SW 1271 (cell line): ENCODE measurements at regions not wholly inside any gene's neighbourhood (a gene's known extent, or its start where the extent isn't known, plus 50 kb on each side); places are given as distances from the start of the nearest gene placed in this dataset.
"Not testable (repeated sequence)": the region's sequence is repeated elsewhere in the genome, so short reads cannot be mapped to it uniquely, and the experiment has no call there.

ENCODE experiments used
- DNase-seq, 2 experiments: peaks; one replicate each; lab custom pipeline; 2025; lab: John Stamatoyannopoulos, UW

DNA sequence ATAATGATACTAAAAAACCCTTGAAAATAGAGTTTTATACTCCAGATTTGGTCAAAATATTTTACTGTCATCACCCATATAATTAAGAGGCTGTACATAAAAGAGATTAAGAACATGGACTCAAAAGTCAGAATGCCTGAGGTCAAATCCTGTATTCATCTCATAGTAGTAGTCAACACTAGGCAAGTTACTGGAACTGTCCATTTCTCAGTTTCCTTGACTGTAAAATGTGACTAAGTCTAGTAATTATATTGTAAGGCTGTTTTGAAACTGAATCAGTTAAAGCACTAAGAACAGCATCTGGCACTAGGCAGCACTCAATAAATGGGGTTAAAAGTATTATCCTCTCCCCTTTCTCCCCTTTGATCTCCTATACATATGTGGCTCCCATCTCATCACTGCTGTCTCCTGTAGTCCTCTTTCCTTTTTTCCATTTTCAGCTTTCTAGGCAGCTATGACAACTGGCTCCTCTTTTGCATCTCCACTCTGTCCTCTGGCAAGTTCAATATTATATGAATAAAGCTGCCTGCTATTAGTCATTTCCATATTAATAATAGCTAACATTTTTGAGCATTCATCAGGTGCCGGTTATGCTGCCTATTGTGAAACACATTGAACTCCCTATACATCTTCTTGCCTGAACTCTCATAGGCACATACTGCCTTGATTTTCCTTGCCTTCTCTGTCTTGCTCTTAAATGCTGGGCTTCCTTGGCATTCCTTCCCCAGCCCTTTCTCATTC is 185.8 kb upstream of the NREP start:
- no peak for DNase-seq

DNA sequence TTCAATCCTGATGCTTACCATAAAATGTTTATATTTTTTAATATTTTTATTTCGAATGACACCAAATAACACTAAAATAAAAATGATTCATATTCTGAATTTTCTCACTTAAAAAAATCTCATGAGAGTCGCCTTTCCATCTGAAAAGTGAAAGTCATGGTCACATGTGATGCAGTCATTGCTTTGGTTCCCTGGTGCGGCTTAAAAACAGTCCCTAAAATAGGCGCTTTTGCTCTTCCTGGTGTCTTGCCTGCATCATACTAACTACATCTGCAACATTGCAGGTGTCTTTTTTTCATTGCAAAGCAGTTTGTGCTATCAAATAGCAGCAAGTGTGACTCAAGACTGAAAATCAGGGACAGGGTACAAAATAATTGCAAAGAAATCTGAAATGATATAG is 185.2 kb upstream of the NREP start:
- DNase-seq: no peak

DNA sequence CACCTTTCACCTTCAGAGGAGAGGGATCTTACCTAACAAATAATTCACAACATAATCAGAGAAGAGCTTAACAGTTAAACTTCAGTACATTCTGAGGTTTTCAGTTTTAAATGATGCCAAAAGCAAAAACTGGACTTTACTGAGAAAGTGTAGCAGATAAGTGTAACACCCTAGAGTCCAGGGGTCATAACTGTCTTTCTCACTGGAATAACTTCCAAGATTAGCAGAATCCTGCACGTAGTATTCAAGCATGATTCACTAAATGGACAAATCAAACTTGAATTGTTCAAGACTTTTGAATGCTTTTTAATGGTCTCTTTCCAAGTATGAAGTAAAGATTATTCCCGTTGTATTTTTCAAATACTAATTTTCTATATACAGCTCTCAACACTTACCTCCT is 180.1 kb upstream of the NREP start:
- no peak for DNase-seq

DNA sequence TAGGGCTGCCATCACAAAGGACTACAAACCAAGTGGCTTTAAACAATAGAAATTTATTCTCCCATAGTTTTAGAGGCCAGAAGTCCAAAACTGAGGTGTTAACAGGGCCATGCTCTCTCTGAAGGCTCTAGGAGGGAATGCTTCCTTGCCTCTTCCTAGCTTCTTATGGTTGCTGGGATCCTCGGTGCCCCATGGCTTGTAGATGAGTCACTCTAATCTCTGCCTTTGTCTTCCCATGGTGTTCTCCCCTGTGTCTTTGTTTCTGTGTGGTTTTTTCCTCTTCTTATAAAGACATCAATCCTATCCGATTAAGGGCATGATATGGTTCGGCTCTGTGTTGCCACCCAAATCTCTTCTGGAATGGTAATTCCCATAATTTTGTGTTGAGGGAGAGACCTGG is 178.8 kb upstream of the NREP start:
- no peak for DNase-seq

DNA sequence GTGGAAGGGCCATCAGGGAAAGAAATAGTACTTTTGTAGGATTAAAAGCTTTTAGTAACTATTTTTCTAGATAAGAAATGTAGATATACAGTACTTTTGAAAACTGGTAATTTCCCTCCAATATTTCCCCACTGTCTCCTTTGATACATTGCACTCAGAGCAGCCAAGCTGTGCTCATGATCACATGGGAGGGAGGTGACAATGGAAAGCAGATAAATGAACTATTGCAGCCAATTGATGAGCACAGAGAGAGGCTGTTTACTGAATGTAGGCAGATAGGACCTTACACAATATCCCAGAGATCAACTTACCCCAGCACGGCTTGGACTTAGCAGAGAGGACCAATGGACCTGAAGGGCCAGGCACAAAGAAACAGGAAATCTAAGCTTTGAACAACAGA is 178.0 kb upstream of the NREP start:
- DNase-seq: no peak

DNA sequence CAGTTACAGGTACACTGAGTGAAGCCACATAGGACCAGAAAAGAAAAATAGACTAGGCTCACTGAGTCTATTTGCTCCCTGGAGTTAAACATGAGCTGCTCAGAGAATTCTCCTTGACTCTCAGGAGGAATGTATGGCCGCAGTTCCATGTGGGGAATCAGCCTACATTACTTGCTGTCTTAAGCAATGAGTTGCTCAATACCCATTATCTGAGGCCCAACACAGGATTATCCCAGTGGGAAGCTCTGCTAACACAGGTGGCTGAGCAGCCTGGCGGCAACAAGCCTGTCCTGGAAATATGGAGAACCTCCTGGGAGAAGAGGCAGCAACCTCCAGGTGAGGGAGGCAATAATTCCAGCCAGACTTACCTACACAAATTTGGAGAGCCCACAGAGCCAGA is 177.5 kb upstream of the NREP start:
- DNase-seq: no peak

DNA sequence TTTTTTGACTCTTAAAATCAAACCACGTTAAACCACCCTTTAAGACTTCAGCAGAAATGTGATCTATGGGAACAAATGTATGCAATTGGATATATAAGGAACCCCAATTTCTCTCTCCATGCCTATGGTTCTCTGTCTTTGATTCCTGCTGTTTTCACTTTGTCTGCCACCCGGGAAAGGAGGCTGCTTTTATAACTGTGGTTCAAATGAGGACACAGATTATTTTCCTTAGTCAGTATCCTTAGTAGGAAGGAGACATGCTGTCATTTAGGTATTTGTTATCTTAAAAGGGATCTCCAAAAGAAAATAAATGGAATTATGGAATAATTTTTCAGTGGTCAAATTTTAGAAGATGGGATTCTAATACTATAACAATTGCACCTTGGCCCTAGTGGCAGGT is 176.1 kb upstream of the NREP start:
- no peak for DNase-seq

DNA sequence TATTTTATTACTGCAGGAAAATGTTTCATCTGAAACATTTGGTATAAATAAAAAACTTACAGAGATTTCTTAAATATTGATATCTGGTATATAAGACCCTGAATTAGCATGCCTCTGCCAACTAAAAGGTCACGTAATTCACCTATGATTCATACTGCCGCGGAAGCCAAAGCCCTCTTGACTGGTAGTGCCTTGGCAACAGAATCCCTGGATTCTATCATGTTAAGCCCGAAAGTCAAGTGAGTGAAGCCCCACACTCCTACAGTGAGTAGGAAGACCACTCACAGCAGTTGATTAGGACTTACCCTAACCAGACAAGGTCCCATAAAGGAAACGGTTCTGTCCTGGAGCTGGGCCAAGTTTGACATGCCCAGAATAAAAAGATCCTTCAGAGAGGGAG is 175.6 kb upstream of the NREP start:
- DNase-seq: no peak

DNA sequence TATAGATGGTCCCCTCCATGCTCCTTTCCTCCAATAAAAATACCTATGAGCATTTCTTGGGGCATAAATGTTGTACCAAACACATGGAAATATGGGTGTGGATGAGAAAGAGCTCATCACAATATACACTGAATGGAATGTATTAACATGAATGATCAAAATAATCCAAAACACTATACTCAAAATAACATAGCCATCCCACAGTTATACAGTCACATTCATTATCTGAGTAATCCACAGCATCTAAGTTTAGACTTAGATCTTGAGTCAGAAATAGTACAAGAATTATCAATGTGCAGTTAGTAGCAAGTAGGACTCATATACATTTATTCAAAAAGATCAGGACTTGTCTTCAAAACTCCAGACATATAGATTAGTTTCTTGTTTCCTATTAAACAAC is 175.2 kb upstream of the NREP start:
- no peak for DNase-seq

DNA sequence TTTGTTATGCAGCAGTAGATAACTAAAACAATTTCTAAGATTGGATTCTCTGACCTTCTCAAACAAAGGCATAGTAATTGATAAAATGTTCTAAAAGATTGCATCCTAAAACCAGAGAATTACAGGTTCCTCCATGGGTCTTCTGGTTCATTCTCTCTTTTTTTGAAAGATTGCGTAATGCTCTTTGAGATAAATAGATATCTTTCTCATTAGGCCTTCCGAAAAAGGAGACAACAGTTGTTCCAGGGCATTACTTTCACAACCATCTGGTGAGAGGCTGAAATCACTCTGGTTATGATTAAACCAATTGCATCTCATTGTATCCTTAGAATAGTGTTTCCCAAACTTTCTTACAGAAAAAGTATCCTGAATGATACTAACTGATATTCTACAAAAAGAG is 174.7 kb upstream of the NREP start:
- DNase-seq: no peak

DNA sequence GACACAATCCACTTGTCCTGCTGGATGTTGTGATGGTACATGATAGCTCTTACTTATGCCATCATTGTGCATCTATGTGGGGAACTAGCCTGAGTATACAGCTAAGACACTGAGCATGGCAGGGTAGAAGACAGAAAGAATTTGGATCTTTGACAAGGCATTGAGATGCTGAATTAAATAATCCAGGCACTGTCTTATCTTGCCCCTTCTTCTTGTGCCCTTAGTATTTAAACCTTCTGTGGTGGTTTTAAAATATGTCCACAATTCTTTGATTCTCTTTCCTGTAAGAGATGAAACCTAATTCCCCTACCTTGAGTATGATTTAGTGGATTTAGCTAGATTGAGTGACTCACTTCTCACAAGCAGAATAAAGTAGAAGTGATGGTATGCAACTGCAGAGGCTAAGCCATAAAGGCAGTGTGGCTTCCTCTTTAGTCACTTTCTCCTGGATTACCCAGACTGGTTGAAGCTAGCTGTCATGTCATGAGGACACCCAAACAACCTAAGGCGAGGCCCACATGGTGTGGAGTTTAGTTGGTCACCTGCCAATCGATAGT is 174.0 kb upstream of the NREP start:
- DNase-seq: no peak

DNA sequence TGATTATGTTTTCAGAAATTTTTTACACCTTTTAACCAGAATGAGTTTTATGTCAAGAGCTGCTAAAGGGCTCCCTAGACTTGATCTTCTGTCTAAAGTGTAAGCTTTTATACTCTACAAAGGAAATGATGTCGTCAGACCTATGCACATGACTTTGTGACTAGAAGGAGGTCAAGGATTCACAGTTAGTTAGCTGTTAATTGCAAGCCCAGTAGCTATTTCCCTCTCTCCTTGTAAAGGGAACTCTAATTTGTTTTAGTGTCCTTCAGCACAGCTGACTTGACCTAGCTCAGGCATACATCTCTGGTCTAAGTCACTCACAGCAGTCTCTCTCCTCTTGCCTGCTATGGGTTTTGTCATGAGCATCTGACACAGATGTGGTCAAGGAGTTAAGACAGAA is 173.5 kb upstream of the NREP start:
- no peak for DNase-seq

DNA sequence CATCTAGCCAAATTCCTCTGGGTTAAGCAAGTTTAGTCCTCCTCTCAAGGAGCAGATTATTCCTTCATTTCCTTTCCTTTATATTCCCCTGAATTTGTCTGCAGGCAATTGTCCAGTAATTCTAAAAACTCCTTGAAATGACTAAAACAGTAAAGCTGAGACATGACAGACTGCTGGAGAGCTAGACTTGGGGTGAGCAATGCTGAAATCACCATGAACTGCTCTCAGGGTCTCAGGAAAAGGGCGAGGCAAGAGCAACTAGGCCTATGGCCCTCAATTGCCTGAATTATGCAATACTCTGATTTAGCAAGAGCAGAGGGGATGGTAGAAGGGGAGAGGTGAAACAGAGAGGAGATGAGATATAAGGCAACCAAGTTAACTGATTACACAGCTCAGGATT is 172.9 kb upstream of the NREP start:
- DNase-seq: no peak

DNA sequence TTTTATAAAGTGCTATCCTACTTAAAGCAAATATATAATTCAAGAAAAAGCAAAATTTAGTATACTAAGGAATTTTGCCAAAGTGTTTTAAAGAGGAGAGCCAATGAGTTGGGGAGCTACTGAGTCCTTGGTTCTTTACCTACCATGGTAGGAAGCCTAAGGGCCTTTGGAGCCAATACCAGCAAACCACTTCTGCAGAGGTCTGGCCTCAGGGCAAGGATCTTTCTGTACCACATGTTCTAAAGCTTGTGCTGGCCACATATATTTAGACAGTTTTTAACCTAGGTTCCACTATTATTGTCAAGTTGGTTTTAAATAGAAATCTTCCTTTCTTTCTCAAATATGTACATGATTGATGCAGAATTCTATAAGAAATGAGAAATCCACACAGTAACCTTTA is 172.3 kb upstream of the NREP start:
- no peak for DNase-seq

DNA sequence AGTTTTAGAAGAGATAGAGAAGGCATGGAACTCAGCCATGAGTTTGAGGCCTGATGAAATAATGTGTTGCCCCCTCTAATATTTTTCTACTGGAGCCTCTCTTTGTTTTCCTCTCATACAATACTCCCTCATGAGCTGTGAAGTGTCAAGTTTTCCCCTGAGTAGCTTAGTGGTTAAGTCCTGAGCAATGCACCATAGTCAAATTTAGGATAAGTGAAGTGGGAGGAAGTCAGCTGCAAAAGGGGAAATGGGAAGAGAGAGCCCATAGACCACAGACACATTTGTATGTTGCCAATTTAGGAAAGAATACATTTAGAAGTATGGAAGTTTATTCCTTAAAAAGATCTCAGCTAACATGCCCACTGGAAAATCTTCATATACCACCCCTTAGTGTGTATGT is 171.5 kb upstream of the NREP start:
- DNase-seq: no peak

DNA sequence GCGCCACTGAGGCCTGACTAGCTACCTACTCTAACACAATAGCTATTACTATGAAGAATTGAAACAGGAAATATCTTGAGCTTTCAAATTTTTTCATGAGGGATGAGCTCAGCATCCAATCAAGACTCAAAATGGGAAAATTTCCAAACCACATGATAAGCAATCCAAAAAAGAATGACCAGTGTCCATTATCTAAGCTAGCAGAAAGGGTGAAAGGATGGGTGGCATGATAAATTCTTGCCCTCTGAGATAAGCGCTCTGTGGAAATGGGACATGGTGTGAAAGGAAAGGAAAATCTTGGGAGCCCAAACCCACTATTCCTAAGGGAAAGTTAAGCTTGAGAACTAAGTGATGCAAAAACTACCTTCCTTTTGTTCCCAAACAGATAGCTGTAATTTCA is 170.2 kb upstream of the NREP start:
- DNase-seq: no peak

DNA sequence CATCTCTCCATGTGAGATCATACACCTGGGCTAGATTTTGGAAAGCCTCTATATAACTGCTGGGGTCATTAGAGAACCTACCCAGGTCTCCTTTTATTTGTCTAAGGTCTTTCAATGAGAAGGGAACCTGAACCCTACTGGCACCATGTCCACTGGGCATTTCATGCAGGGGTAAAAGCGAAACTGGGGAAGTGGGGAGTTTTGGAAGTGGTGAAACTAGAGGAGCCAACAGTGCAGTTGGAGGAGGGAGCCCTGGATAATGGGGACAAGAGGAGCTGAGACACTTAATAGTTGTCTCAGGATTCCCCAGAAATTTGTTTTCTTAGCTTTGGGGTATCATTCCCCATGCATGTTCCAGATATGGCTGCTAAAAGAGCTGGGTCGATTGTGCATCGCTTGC is 169.0 kb upstream of the NREP start:
- no peak for DNase-seq

DNA sequence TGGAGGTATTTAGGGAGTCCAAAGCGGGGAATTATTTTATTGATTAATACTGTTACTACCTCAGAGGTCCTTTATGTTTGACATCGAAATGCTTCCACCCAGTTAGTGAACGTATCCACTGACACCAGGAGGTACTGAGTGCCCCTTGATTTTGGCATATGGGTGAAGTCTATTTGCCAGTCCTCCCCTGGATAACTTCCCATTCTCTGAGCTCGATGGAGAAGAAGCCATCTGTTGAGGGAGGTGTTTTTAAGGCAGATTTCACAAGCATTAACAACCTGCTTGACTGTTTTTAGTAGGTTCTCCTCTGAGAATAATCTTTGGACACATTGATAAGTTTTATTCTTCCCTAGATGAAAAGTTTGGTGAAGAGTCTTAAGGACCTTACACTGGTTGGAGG is 165.3 kb upstream of the NREP start:
- DNase-seq: no peak

DNA sequence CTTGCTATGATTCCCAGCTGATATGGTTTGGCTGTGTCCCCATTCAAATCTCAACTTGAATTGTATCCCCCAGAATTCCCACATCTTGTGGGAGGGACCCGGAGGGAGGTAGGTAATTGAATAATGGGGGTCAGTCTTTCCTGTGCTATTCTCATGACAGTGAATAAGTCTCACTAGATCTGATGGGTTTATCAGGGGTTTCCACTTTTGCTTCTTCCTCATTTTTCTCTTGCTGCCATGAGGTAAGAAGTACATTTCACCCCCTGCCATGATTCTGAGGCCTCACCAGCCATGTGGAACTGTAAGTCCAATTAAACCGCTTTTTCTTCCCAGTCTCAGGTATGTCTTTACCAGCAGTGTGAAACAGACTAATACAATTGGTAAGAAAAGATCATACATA is 164.7 kb upstream of the NREP start:
- not testable (repeated sequence) for DNase-seq

DNA sequence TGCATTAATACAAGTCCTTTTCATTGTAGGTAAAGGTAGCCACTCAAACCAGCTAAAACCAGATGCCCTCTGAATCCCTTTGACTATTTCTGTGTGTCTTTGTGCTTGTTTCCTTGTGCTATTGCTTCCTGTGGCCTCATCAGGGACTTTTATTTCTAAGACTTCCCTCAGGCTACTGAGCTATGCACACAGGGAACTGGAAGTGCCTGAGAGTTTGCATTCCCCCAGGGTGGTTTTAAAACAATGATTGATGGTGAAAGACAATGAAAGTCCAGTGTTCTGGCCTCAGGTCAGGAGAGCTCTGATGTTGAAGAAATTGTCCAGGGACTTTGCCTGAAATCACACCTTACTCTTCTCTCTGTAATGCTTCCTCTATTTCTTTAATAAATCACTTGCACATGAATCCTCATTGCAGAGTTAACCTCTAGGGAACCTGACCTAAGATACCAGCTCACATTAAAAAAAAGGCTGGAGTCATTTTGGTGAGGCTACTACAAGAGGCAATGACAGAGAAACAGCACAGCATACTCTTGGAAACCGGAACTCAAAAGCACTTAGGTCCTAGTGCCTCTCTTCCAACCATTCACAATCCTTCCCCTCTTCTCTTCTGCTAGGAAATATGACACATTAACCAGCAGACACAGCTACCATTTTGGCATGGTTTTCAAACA is 158.1 kb upstream of the NREP start:
- DNase-seq: no peak

DNA sequence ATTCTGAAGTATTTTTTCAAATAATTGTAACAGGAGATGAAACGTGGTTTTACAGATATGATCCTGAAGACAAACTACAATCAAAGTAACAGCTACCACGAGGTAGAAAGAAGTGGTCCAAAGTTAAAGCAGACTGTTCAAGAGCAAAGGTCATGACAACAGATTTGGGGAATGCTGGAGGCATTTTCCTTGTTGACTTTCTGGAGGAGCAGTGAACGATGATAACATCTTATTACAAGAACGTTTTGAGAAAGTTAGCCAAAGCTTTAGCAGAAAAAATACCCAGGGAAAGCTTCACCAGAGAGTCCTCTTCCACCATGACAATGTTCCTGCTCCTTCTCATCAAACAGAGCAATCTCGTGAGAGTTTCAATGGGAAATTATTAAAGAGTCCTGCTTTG is 145.4 kb upstream of the NREP start:
- no peak for DNase-seq

DNA sequence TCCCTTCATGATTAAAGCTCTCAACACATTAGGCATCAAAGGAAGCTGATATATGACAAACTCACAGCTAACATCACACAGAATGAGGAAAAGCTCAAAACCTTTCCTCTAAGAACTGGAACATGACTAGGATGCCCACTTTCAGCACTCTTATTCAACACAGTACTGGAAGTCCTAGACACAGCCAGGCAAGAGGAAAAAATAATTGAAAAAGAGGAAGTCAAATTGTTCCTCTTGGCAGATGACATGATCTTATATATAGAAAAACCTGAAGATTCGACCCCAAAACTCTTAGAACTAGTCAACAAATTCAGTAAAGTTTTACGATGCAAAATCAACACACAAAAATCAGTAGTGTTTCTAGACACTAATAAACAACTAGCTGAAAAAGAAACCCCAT is 144.3 kb upstream of the NREP start:
- no peak for DNase-seq

DNA sequence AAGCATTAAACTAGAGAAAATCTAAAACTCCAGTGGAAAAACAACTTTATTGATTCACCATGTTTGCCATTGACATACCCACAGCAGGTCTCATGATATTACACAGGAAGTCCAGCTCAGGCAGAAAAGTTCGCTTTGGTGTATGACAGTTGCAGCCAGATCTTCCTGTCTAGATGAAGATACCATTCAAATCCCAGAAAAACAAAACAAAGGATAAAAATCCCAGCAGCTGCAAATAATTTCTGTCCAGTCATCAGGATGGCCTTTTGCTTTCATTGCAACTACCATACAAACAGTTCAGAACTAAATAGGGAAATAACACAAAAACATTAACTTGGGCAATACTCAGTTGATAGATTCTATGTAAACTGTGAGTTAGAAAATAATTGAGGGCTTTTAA is 136.0 kb upstream of the NREP start:
- DNase-seq: no peak

DNA sequence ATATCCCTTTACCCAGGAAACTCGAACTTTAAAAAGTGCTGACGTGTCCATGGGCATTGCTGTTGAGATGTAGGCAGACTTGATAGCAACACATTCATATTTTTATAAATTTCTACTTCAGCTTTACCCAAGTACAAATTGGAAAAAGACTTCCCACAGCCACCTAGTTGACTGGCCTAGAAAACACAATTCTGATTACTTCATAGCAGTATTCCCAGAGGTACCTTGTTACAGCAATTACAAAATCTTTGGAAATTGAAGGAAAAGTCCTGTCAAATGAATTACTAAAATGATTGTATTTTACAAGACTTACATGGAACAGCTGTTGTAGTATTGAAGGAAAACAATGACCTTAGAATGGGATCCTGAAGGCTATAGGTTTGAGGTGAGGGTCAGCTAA is 130.7 kb upstream of the NREP start:
- no peak for DNase-seq
